ENCODE measurements at regions not wholly inside any gene's neighbourhood (a gene's known extent, or its start where the extent isn't known, plus 50 kb on each side); places are given as distances from the start of the nearest gene placed in this dataset.

GRCh38 chr10:37671802-37672201 lies 185.6 kb downstream of the ZNF248 start:
- Mint-ChIP-seq H3K27me3 (no peaks in the 10 kb centered on the region), H3K27ac (no peak overlapping the region), H3K4me3 (no peak overlapping the region), H3K9me3 (peaks cover 19% of the 10 kb centered on the region), H3K36me3 (ENCODE audit: low read depth) (no peaks in the 10 kb centered on the region), H3K4me1 (no peaks in the 10 kb centered on the region)
- ATAC-seq (replicated peaks), result no peak

GRCh38 chr10:37667736-37668135 lies 189.7 kb downstream of the ZNF248 start:
- Mint-ChIP-seq H3K36me3 (ENCODE audit: low read depth) (no peaks in the 10 kb centered on the region), H3K9me3 (peaks cover 16% of the 10 kb centered on the region), H3K27me3 (no peaks in the 10 kb centered on the region), H3K27ac (no peak overlapping the region), H3K4me3 (no peak overlapping the region), H3K4me1 (no peaks in the 10 kb centered on the region)
- ATAC-seq (replicated peaks), result no peak

GRCh38 chr10:37654466-37654865 lies 202.9 kb downstream of the ZNF248 start:
- Mint-ChIP-seq H3K27ac (no peak overlapping the region), H3K4me1 (no peaks in the 10 kb centered on the region), H3K27me3 (no peaks in the 10 kb centered on the region), H3K9me3 (peaks cover 17% of the 10 kb centered on the region), H3K36me3 (ENCODE audit: low read depth) (no peaks in the 10 kb centered on the region), H3K4me3 (no peak overlapping the region)
- ATAC-seq (replicated peaks), result no peak

GRCh38 chr10:37643187-37643586 lies 214.2 kb downstream of the ZNF248 start:
- no peak for ATAC-seq (replicated peaks)
- H3K4me3 Mint-ChIP-seq, result no peak overlapping the region
- H3K36me3 Mint-ChIP-seq (ENCODE audit: low read depth), result no peaks in the 10 kb centered on the region
- peaks cover 10% of the 10 kb centered on the region for H3K9me3 Mint-ChIP-seq
- H3K4me1 Mint-ChIP-seq, result no peaks in the 10 kb centered on the region
- H3K27ac Mint-ChIP-seq, result no peak overlapping the region
- no peaks in the 10 kb centered on the region for H3K27me3 Mint-ChIP-seq

- Mint-ChIP-seq H3K36me3 (ENCODE audit: low read depth) (no peaks in the 10 kb centered on the region), H3K4me3 (no peak overlapping the region), H3K27me3 (no peaks in the 10 kb centered on the region), H3K27ac (no peak overlapping the region), H3K4me1 (no peaks in the 10 kb centered on the region), H3K9me3 (peaks cover 31% of the 10 kb centered on the region)
- no peak for ATAC-seq (replicated peaks)
Measured at GRCh38 chr10:37640301-37640700, 217.1 kb downstream of the ZNF248 start.

GRCh38 chr10:37639200-37639599 lies 218.2 kb downstream of the ZNF248 start:
- Mint-ChIP-seq H3K27ac (no peak overlapping the region), H3K27me3 (no peaks in the 10 kb centered on the region), H3K4me3 (no peak overlapping the region), H3K36me3 (ENCODE audit: low read depth) (no peaks in the 10 kb centered on the region), H3K9me3 (peaks cover 32% of the 10 kb centered on the region), H3K4me1 (no peaks in the 10 kb centered on the region)
- no peak for ATAC-seq (replicated peaks)

GRCh38 chr10:37638569-37638968 lies 218.8 kb downstream of the ZNF248 start:
- Mint-ChIP-seq H3K4me1 (no peaks in the 10 kb centered on the region), H3K27ac (no peak overlapping the region), H3K4me3 (no peak overlapping the region), H3K27me3 (no peaks in the 10 kb centered on the region), H3K9me3 (peaks cover 32% of the 10 kb centered on the region), H3K36me3 (ENCODE audit: low read depth) (no peaks in the 10 kb centered on the region)
- ATAC-seq (replicated peaks), result no peak

- H3K4me3 Mint-ChIP-seq, result no peak overlapping the region
- peaks cover 29% of the 10 kb centered on the region for H3K9me3 Mint-ChIP-seq
- no peaks in the 10 kb centered on the region for H3K4me1 Mint-ChIP-seq
- no peaks in the 10 kb centered on the region for H3K36me3 Mint-ChIP-seq (ENCODE audit: low read depth)
- no peak for ATAC-seq (replicated peaks)
- no peaks in the 10 kb centered on the region for H3K27me3 Mint-ChIP-seq
- no peak overlapping the region for H3K27ac Mint-ChIP-seq
Measured at GRCh38 chr10:37634351-37634880, 223.0 kb downstream of the ZNF248 start.

GRCh38 chr10:37632641-37633040 lies 224.8 kb downstream of the ZNF248 start:
- H3K36me3 Mint-ChIP-seq (ENCODE audit: low read depth), result no peaks in the 10 kb centered on the region
- H3K4me1 Mint-ChIP-seq, result no peaks in the 10 kb centered on the region
- no peak overlapping the region for H3K4me3 Mint-ChIP-seq
- H3K27me3 Mint-ChIP-seq, result no peaks in the 10 kb centered on the region
- no peak for ATAC-seq (replicated peaks)
- H3K27ac Mint-ChIP-seq, result no peak overlapping the region
- H3K9me3 Mint-ChIP-seq, result peaks cover 21% of the 10 kb centered on the region

GRCh38 chr10:37623506-37623905 lies 233.9 kb downstream of the ZNF248 start:
- H3K4me3 Mint-ChIP-seq, result no peak overlapping the region
- H3K27ac Mint-ChIP-seq, result no peak overlapping the region
- no peak for ATAC-seq (replicated peaks)
- no peaks in the 10 kb centered on the region for H3K36me3 Mint-ChIP-seq (ENCODE audit: low read depth)
- H3K4me1 Mint-ChIP-seq, result no peaks in the 10 kb centered on the region
- H3K9me3 Mint-ChIP-seq, result peaks cover 27% of the 10 kb centered on the region
- H3K27me3 Mint-ChIP-seq, result no peaks in the 10 kb centered on the region

GRCh38 chr10:37619336-37619735 lies 238.1 kb downstream of the ZNF248 start:
- Mint-ChIP-seq H3K36me3 (ENCODE audit: low read depth) (no peaks in the 10 kb centered on the region), H3K4me3 (no peak overlapping the region), H3K27ac (no peak overlapping the region), H3K27me3 (no peaks in the 10 kb centered on the region), H3K4me1 (no peaks in the 10 kb centered on the region), H3K9me3 (peaks cover 21% of the 10 kb centered on the region)
- no peak for ATAC-seq (replicated peaks)

- Mint-ChIP-seq H3K9me3 (peaks cover 8% of the 10 kb centered on the region), H3K4me1 (no peaks in the 10 kb centered on the region), H3K27ac (no peak overlapping the region), H3K4me3 (no peak overlapping the region), H3K27me3 (no peaks in the 10 kb centered on the region), H3K36me3 (ENCODE audit: low read depth) (no peaks in the 10 kb centered on the region)
- no peak for ATAC-seq (replicated peaks)
Measured at GRCh38 chr10:37588299-37588698, 269.1 kb downstream of the ZNF248 start.

GRCh38 chr10:37584643-37585042 lies 272.8 kb downstream of the ZNF248 start:
- no peak for ATAC-seq (replicated peaks)
- Mint-ChIP-seq H3K4me3 (no peak overlapping the region), H3K4me1 (no peaks in the 10 kb centered on the region), H3K36me3 (ENCODE audit: low read depth) (no peaks in the 10 kb centered on the region), H3K27me3 (no peaks in the 10 kb centered on the region), H3K27ac (no peak overlapping the region), H3K9me3 (peaks cover 10% of the 10 kb centered on the region)

GRCh38 chr10:37582237-37582636 lies 275.2 kb downstream of the ZNF248 start:
- no peaks in the 10 kb centered on the region for H3K4me1 Mint-ChIP-seq
- H3K4me3 Mint-ChIP-seq, result no peak overlapping the region
- no peak for ATAC-seq (replicated peaks)
- peaks cover 5% of the 10 kb centered on the region for H3K9me3 Mint-ChIP-seq
- no peaks in the 10 kb centered on the region for H3K36me3 Mint-ChIP-seq (ENCODE audit: low read depth)
- H3K27ac Mint-ChIP-seq, result no peak overlapping the region
- no peaks in the 10 kb centered on the region for H3K27me3 Mint-ChIP-seq

- Mint-ChIP-seq H3K27ac (no peak overlapping the region), H3K4me1 (no peaks in the 10 kb centered on the region), H3K9me3 (peaks cover 11% of the 10 kb centered on the region), H3K36me3 (ENCODE audit: low read depth) (no peaks in the 10 kb centered on the region), H3K27me3 (no peaks in the 10 kb centered on the region), H3K4me3 (no peak overlapping the region)
- no peak for ATAC-seq (replicated peaks)
Measured at GRCh38 chr10:37576154-37576553, 281.3 kb downstream of the ZNF248 start.

GRCh38 chr10:37572206-37572605 lies 285.2 kb downstream of the ZNF248 start:
- Mint-ChIP-seq H3K27me3 (no peaks in the 10 kb centered on the region), H3K4me3 (no peak overlapping the region), H3K4me1 (no peaks in the 10 kb centered on the region), H3K36me3 (ENCODE audit: low read depth) (no peaks in the 10 kb centered on the region), H3K27ac (no peak overlapping the region), H3K9me3 (peaks cover 15% of the 10 kb centered on the region)
- ATAC-seq (replicated peaks), result no peak

Measured in activated T-helper 17 cell treated with anti-CD3 and anti-CD28 coated beads, Interleukin-2, amount 50 U/mL, for 72 hours (primary cell).